Glutamatergic neuron (in vitro differentiated cells): ENCODE measurements at regions not wholly inside any gene's neighbourhood (a gene's known extent, or its start where the extent isn't known, plus 50 kb on each side); places are given as distances from the start of the nearest gene placed in this dataset.

Source experiments
- DNase-seq: peaks from one replicate; pipeline ENCODE4 v3.0.0; 2022
- H3K27ac Mint-ChIP-seq: one replicate; pipeline ENCODE4 v1.8.0; 2020; ENCODE audit warnings: mild to moderate bottlenecking, mixed read lengths, inconsistent platforms; ENCODE audit not compliant: unreplicated experiment
- H3K27me3 Mint-ChIP-seq: one replicate; pipeline ENCODE4 v1.8.0; 2020; ENCODE audit warnings: mild to moderate bottlenecking, moderate library complexity, mixed read lengths, inconsistent platforms; ENCODE audit not compliant: unreplicated experiment
- H3K36me3 Mint-ChIP-seq: one replicate; pipeline ENCODE4 v1.8.0; 2020; ENCODE audit warnings: mild to moderate bottlenecking, mixed read lengths, inconsistent platforms; ENCODE audit not compliant: unreplicated experiment
- H3K4me1 Mint-ChIP-seq: one replicate; pipeline ENCODE4 v1.8.0; 2020; ENCODE audit warnings: mild to moderate bottlenecking, low read depth, mixed read lengths, inconsistent platforms; ENCODE audit not compliant: unreplicated experiment
- H3K4me3 Mint-ChIP-seq: one replicate; pipeline ENCODE4 v1.8.0; 2020; ENCODE audit warnings: mild to moderate bottlenecking, mixed read lengths, inconsistent platforms; ENCODE audit not compliant: unreplicated experiment
- H3K9me3 Mint-ChIP-seq: one replicate; pipeline ENCODE4 v1.8.0; 2020; ENCODE audit warnings: mild to moderate bottlenecking, moderate library complexity, mixed read lengths, inconsistent platforms; ENCODE audit not compliant: unreplicated experiment
- CTCF ChIP-seq: fragments of 200-600 bp; sonication (generic); IDR thresholded peaks from one replicate; pipeline ENCODE4 v1.5.0; 2021; ENCODE audit not compliant: partially characterized antibody, unreplicated experiment

GRCh38 chr5:162485666-162486292, 418.2 kb downstream of the GABRG2 start:
- Mint-ChIP-seq H3K4me3 (no peak overlapping the region), H3K4me1 (no peaks in the 10 kb centered on the region), H3K27ac (no peak overlapping the region), H3K27me3 (no peaks in the 10 kb centered on the region), H3K9me3 (no peaks in the 10 kb centered on the region), H3K36me3 (no peaks in the 10 kb centered on the region)
- no peak for TF ChIP-seq CTCF
- DNase-seq, result no peak

- Mint-ChIP-seq H3K4me1 (no peaks in the 10 kb centered on the region), H3K9me3 (no peaks in the 10 kb centered on the region), H3K27me3 (no peaks in the 10 kb centered on the region), H3K27ac (no peak overlapping the region), H3K4me3 (no peak overlapping the region), H3K36me3 (no peaks in the 10 kb centered on the region)
- no peak for DNase-seq
- TF ChIP-seq CTCF, result no peak
Measured at GRCh38 chr5:162487528-162488525, 420.3 kb downstream of the GABRG2 start.

- Mint-ChIP-seq H3K4me1 (no peaks in the 10 kb centered on the region), H3K36me3 (no peaks in the 10 kb centered on the region), H3K4me3 (no peak overlapping the region), H3K27me3 (no peaks in the 10 kb centered on the region), H3K27ac (no peak overlapping the region), H3K9me3 (no peaks in the 10 kb centered on the region)
- DNase-seq, result no peak
- no peak for TF ChIP-seq CTCF
Measured at GRCh38 chr5:162496100-162496808, 428.7 kb downstream of the GABRG2 start.

GRCh38 chr5:162497455-162497854, 429.9 kb downstream of the GABRG2 start:
- no peak overlapping the region for H3K4me3 Mint-ChIP-seq
- H3K9me3 Mint-ChIP-seq, result no peaks in the 10 kb centered on the region
- DNase-seq, result no peak
- no peaks in the 10 kb centered on the region for H3K36me3 Mint-ChIP-seq
- H3K27ac Mint-ChIP-seq, result no peak overlapping the region
- H3K27me3 Mint-ChIP-seq, result no peaks in the 10 kb centered on the region
- TF ChIP-seq CTCF, result no peak
- no peaks in the 10 kb centered on the region for H3K4me1 Mint-ChIP-seq
